RPMI7951 (cell line): ENCODE measurements at regions not wholly inside any gene's neighbourhood (a gene's known extent, or its start where the extent isn't known, plus 50 kb on each side); places are given as distances from the start of the nearest gene placed in this dataset.
A peak's percentile ranks its signal among the peaks of the same experiment; 100 is the strongest.

Experiments used
- DNase-seq: peaks from one replicate; pipeline ENCODE4 v3.0.0-alpha.2; 2012; ENCODE audit warnings: low read depth

DNA sequence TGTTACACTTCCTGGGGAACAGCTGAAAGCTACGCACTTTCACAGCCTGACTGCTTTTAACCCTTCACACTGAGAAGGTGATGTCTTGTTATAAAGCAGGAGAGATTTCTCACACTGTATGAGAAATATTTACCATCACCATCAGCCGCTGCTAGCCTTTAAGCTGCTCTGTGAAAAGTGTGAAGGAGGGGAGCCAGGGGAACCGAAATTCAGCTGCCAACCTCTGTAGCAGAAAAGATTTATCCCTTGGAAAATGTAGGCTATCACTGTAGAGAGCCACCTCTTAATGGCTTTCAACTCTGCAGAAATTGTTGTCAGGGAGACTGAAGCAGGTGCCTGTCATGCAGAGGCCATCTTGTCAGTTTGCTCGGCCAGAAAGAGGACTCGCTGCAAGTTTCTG, 145.3 kb downstream of the SP3 start:
- no peak for DNase-seq

DNA sequence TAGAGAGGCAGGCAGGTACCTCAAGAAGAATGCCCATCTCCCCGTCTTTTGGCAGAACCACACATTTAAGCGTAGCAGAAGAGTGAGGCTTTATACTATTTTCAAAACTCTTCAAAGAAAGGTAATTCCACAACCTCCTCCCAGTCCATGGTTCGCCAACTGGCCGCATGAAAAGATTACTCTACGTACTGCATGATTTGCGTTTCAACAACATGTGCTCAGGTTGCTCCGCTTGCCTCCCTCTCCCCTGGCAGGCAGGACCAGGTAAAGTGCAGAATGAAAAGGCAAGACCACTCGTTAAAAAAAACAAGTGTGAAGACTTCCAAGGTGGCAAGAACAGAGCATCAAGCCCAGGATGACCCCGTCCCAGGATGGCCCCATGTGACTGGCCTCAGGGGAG, 143.7 kb downstream of the SP3 start:
- DNase-seq: no peak

DNA sequence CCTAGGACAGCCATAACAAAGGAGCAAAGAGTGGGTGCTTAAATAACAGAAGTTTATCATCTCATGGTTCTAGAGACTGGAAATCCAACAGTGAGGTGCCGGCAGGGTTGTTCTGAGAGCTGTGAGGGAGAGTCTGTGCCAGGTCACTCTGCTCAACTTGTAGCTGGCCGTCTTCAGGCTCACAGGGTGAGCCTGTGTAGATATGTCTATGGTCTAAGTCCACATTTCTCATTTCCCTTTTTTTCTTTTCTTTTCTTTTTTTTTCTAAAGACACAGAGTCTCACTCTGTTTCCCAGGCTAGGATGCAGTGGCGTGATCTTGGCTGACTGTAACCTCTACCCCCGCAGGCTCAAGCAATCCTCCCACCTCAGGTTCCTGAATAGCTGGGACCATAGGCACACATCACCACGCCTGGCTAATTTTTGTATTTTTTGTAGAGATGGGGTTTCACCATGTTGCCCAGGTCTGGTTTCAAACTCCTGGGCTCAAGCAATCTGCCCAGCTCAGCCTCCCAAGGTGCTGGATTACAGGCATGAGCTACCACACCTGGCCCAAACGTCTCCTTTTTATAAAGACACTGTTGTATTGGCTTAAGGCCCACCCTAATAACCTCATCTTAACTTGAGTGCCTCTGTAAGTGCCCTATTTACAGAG, 142.2 kb downstream of the SP3 start:
- no peak for DNase-seq

- no peak for DNase-seq
Observed at GRCh38 chr2:173823543-173823939, 141.6 kb downstream of the SP3 start.

GRCh38 chr2:173828189-173829142, 136.7 kb downstream of the SP3 start:
- DNase-seq: no peak

DNA sequence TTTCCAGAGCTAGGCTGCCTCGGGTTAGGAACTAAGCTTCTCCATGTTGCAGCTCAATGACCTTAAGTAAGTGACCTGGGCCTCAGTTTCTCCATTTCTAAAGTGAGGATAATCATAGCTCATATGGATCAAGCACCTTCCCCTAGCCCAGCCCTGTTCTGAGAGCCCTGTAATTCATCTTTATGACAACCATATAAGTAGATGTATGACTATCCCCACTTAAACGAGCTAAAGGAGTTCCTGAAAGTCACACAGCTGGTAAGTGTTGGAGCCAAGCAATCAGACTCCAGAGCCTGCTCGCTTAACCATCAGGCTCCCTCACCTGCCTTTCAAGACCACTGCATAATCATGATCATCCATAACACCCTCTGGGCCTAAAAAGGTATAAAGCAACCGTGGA, 135.4 kb downstream of the SP3 start:
- DNase-seq: no peak

- no peak for DNase-seq
Observed at GRCh38 chr2:173830170-173830569, 135.0 kb downstream of the SP3 start.

DNA sequence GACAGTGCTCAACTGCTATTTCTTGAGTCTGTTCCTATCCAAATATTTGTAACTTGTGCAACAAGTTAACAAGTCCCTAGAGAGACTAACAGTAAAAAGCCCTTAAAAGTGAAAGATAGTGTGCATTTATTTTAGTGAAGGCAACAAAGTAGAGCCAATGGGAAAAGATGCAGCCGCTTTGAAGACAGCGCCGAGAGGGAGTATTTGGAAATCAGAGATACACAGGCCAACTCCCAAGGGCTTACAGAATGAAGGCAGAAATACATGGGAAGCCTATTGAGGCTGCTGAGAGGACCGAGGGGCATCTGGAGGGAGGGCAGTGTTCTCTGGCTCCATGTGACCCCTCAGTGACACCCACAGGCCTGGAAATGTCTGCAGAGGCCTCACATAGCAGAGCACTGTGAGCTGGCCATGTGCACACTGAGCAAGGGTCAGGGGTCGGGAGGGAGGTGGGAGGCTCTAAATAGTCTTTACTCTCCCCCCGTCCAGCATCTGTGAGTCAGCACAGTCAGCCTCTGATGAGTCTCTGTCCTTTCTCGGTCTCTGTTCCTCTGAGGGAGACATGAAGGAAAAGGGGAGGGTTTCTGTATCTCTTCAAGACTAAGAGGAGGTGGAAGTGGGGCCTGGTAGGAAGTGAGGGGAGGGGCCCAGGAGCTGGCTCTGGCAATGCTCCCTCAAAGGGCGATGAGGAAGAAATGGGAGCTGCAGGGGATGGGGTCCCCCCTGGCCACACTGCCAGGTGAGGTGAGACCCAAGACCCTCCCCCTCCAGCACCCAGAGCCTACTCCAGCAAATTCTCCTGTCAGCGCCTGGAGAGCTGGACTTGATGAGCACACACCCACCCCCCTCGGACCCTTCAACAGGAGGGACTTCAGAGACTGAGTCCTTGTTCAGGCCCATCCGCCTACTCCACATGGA, 133.6 kb downstream of the SP3 start:
- no peak for DNase-seq

DNA sequence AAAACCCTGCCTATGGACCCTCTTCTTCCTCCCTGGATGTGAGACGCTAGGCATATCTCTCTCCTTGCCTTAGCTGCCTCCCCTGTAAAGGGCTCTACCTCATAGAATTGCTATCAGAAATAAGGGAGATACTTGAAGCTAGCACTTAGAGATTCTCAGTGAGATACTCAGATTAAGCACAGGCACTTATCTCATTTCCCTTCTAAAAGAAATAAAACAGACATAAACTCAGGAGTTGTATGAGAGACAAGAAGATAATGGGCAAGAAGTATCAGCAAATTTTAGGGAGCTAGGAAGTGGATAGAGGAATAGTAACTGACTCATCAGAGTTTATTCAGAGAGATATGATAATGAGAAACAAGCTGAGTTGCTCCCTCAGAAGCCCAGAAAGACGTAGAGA, 131.0 kb downstream of the SP3 start:
- no peak for DNase-seq

GRCh38 chr2:173835726-173836125, 129.4 kb downstream of the SP3 start:
- DNase-seq: no peak

GRCh38 chr2:173841110-173841509, 124.1 kb downstream of the SP3 start:
- no peak for DNase-seq

DNA sequence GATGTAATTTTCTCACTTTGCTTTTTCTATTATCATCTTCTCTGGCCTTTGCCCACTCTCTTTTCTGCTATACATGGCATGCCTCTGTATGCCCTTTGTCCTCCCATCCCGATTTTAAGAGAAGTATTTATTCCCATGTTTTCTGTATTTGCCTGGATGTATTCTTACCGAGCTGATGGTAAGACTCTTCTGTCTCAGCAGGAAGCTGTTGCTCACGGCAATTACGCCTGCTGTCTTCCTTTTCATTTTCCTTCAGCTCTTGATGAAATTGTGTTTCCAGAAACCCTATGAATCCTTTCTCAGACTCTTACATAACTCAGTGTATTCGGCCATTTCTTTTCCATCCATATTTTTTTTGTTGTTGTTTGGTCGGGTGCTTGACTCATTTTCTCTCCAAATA, 121.6 kb downstream of the SP3 start:
- DNase-seq: no peak

GRCh38 chr2:173851141-173851641, 114.0 kb downstream of the SP3 start:
- DNase-seq: peak; percentile 58

- no peak for DNase-seq
Observed at GRCh38 chr2:173854141-173854540, 111.0 kb downstream of the SP3 start.

DNA sequence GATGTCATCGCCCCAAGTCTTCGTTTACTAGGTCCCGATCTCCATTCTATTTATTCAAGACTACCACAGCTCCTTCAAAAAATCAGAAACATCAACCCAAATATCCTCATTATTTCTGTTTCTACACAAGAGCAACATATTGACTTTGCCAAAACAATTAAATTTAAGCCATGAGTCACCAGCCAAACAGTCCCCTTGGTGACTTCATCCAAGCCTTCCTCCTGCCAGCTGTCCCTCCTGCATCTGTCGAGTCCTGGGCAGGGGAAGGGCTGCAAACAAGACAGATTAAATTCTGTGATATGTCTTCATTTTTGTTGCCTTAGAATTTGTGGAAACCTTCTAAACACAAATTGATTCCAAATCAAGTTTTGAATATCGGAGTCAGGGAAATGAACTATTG, 110.3 kb downstream of the SP3 start:
- peak; percentile 53 for DNase-seq

GRCh38 chr2:173855661-173856060, 109.5 kb downstream of the SP3 start:
- DNase-seq: no peak
